ENCODE measurements at regions not wholly inside any gene's neighbourhood (a gene's known extent, or its start where the extent isn't known, plus 50 kb on each side); places are given as distances from the start of the nearest gene placed in this dataset.

- Histone ChIP-seq H3K9me3 (ENCODE audit: insufficient read depth, low read depth, low read length) (no peaks in the 10 kb centered on the region; the same call in 1 of the 2 replicates), H3K4me2 (ENCODE audit: low read depth, low read length, poor library complexity, severe bottlenecking) (no peak overlapping the region), H3K4me1 (ENCODE audit: insufficient read depth, low read length, poor library complexity, severe bottlenecking) (no peaks in the 10 kb centered on the region), H3K4me3 (ENCODE audit: low read length, poor library complexity, severe bottlenecking) (no peak overlapping the region), H3K36me3 (ENCODE audit: insufficient read depth, low read length) (no peaks in the 10 kb centered on the region), H3F3A (ENCODE audit: low read depth) (no peaks in the 10 kb centered on the region), H2AFZ (ENCODE audit: low read length) (no peak overlapping the region), H3K79me2 (ENCODE audit: insufficient read depth, low read length) (no peaks in the 10 kb centered on the region), H3K27me3 (ENCODE audit: insufficient read depth, low read length, poor library complexity, severe bottlenecking) (no peaks in the 10 kb centered on the region), H3K9ac (ENCODE audit: low read depth, low read length, poor library complexity, severe bottlenecking) (no peak overlapping the region), H4K20me1 (ENCODE audit: insufficient read depth, low read length, poor library complexity, severe bottlenecking) (no peaks in the 10 kb centered on the region), H3K9me2 (replicated peaks; ENCODE audit: low read depth, low read length) (no peaks in the 10 kb centered on the region)
- TF ChIP-seq CTCF (conservative IDR thresholded peaks at IDR 0.05; ENCODE audit: low read length) (no peak), EZH2phosphoT487 (IDR thresholded peaks at IDR 0.05; ENCODE audit: borderline replicate concordance) (no peak)
These were observed 306.2 kb downstream of the PTPRU start for GRCh38 chr1:29542548-29542947.

- Histone ChIP-seq H3K4me1 (ENCODE audit: insufficient read depth, low read length, poor library complexity, severe bottlenecking) (no peaks in the 10 kb centered on the region), H3K27me3 (ENCODE audit: insufficient read depth, low read length, poor library complexity, severe bottlenecking) (no peaks in the 10 kb centered on the region), H3K36me3 (ENCODE audit: insufficient read depth, low read length) (no peaks in the 10 kb centered on the region), H3F3A (ENCODE audit: low read depth) (no peaks in the 10 kb centered on the region), H3K79me2 (ENCODE audit: insufficient read depth, low read length) (no peaks in the 10 kb centered on the region), H3K9me2 (replicated peaks; ENCODE audit: low read depth, low read length) (no peaks in the 10 kb centered on the region), H3K9ac (ENCODE audit: low read depth, low read length, poor library complexity, severe bottlenecking) (no peak overlapping the region), H4K20me1 (ENCODE audit: insufficient read depth, low read length, poor library complexity, severe bottlenecking) (no peaks in the 10 kb centered on the region), H3K4me2 (ENCODE audit: low read depth, low read length, poor library complexity, severe bottlenecking) (no peak overlapping the region), H3K9me3 (ENCODE audit: insufficient read depth, low read depth, low read length) (no peaks in the 10 kb centered on the region; the same call in 1 of the 2 replicates), H2AFZ (ENCODE audit: low read length) (no peak overlapping the region), H3K4me3 (ENCODE audit: low read length, poor library complexity, severe bottlenecking) (no peak overlapping the region)
- TF ChIP-seq CTCF (conservative IDR thresholded peaks at IDR 0.05; ENCODE audit: low read length) (no peak), EZH2phosphoT487 (IDR thresholded peaks at IDR 0.05; ENCODE audit: borderline replicate concordance) (no peak)
These were observed 305.3 kb downstream of the PTPRU start for GRCh38 chr1:29541631-29542030.

- Histone ChIP-seq H3K4me3 (ENCODE audit: low read length, poor library complexity, severe bottlenecking) (no peak overlapping the region), H3K9ac (ENCODE audit: low read depth, low read length, poor library complexity, severe bottlenecking) (no peak overlapping the region), H3K27me3 (ENCODE audit: insufficient read depth, low read length, poor library complexity, severe bottlenecking) (no peaks in the 10 kb centered on the region), H3K4me1 (ENCODE audit: insufficient read depth, low read length, poor library complexity, severe bottlenecking) (no peaks in the 10 kb centered on the region), H3K4me2 (ENCODE audit: low read depth, low read length, poor library complexity, severe bottlenecking) (no peak overlapping the region), H3F3A (ENCODE audit: low read depth) (no peaks in the 10 kb centered on the region), H3K36me3 (ENCODE audit: insufficient read depth, low read length) (no peaks in the 10 kb centered on the region), H4K20me1 (ENCODE audit: insufficient read depth, low read length, poor library complexity, severe bottlenecking) (no peaks in the 10 kb centered on the region), H3K9me3 (ENCODE audit: insufficient read depth, low read depth, low read length) (no peaks in the 10 kb centered on the region; the same call in 1 of the 2 replicates), H3K9me2 (replicated peaks; ENCODE audit: low read depth, low read length) (no peaks in the 10 kb centered on the region), H3K79me2 (ENCODE audit: insufficient read depth, low read length) (no peaks in the 10 kb centered on the region), H2AFZ (ENCODE audit: low read length) (no peak overlapping the region)
- TF ChIP-seq EZH2phosphoT487 (IDR thresholded peaks at IDR 0.05; ENCODE audit: borderline replicate concordance) (no peak), CTCF (conservative IDR thresholded peaks at IDR 0.05; ENCODE audit: low read length) (no peak)
These were observed 304.6 kb downstream of the PTPRU start for GRCh38 chr1:29540801-29541357.
